Activated T-helper 1 cell treated with anti-CD3 and anti-CD28 coated beads, Interleukin-12 subunit alpha, Interleukin-12 subunit beta, Interleukin-2, Interleukin-4 antibody, amounts not matched to agents 30 ng/mL and 10 ng/mL and 1 ng/mL, durations not matched to agents 14 hours and 24 hours and 36 hours (primary cell): ENCODE measurements at regions not wholly inside any gene's neighbourhood (a gene's known extent, or its start where the extent isn't known, plus 50 kb on each side); places are given as distances from the start of the nearest gene placed in this dataset.

Experiments used
- DNase-seq: peaks from one replicate; pipeline ENCODE4 v3.0.0; 2021; ENCODE audit warnings: low spot score
- H3K27ac Mint-ChIP-seq: one replicate; pipeline ENCODE4 v1.8.0; 2021; ENCODE audit warnings: mild to moderate bottlenecking, mixed read lengths
- H3K27me3 Mint-ChIP-seq: one replicate; pipeline ENCODE4 v1.8.0; 2022; ENCODE audit warnings: mild to moderate bottlenecking, moderate library complexity, mixed read lengths; ENCODE audit not compliant: insufficient read depth
- H3K36me3 Mint-ChIP-seq: one replicate; pipeline ENCODE4 v1.8.0; 2021; ENCODE audit warnings: low read depth, mixed read lengths
- H3K4me1 Mint-ChIP-seq: one replicate; pipeline ENCODE4 v1.8.0; 2021; ENCODE audit warnings: low read depth, mixed read lengths
- H3K4me3 Mint-ChIP-seq: one replicate; pipeline ENCODE4 v1.8.0; 2021; ENCODE audit warnings: mild to moderate bottlenecking, moderate library complexity, mixed read lengths
- H3K9me3 Mint-ChIP-seq: one replicate; pipeline ENCODE4 v1.8.0; 2021; ENCODE audit warnings: mixed read lengths
- intact Hi-C: fragments of 100-400 bp; cut with micrococcal nuclease; formaldehyde crosslinking; loops from one replicate; pipeline ENCODE4 v1.15.1; 2024

DNA sequence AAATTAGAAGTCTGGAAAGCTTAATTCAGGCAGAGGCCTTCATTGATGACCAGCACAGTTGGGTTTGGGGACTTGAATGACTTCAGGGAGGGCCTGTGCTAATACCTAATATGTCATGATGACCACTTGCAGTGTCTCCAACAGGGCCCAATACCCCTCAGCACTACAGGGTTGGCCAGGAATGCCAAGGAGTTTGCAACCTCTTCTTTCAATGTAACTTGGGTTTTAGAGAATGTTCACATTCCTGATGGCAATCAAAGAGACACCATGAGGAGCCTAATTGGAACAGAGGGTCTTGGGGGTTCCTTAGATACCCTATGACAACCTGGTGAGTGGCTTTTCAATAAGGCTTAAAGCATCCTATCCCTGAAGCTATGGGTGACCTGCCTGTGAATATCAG is 52.4 kb upstream of the ST8SIA3 start:
- Mint-ChIP-seq H3K9me3 (no peaks in the 10 kb centered on the region), H3K27me3 (no peaks in the 10 kb centered on the region), H3K4me3 (no peak overlapping the region), H3K4me1 (no peaks in the 10 kb centered on the region), H3K27ac (no peak overlapping the region), H3K36me3 (no peaks in the 10 kb centered on the region)
- intact Hi-C loops, result no loop called here
- DNase-seq, result no peak

DNA sequence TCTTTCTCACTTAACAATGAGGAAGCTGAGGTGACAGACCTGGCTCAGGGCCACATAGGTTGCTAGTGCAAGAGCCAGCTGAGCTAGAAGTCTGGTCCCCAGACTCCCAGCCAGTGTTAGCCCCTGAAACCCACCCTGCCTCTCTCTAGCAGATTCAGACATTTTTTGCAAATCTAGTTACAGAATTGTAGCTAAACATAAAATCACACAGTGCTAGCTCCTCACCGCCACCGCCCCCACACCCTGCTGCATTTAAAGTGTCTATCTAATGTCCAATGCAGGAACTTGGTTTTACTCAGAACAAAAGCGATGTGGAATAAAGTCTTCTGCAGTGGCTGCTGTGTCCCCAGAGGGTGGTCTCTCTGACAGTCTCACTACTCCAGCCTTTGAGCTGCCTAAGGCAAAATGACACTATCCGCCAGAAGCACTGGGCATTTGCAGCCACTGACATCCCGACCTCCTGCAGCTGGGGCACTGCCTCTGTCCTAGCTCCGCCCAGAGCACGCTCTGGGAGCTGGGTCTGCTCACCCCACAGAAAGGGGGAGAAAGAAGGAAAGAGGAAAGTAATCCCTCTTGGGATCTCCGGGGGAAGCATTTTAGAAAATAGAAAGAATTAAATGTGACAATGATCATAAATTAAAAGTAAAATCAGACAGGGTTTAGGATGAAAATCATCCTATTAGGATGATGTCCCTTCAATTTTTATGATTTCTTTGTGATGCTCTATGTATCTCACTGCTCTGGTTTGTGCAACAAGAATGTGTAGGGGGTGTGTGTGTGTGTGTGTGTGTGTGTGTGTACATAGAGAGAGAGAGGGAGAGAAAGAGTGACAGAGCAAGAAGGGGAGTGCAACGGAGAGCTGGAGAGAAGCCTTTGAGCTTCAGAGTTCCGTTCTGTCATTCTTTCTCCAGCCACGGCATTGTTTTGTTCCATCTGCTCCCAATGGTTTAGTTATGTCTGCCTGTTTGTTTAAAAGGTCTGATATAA is 50.5 kb upstream of the ST8SIA3 start:
- no peaks in the 10 kb centered on the region for H3K36me3 Mint-ChIP-seq
- no peaks in the 10 kb centered on the region for H3K9me3 Mint-ChIP-seq
- no peak overlapping the region for H3K27ac Mint-ChIP-seq
- no peak overlapping the region for H3K4me3 Mint-ChIP-seq
- no peaks in the 10 kb centered on the region for H3K27me3 Mint-ChIP-seq
- H3K4me1 Mint-ChIP-seq, result no peaks in the 10 kb centered on the region
- intact Hi-C loops, result no loop called here
- DNase-seq, result no peak
